K562 (cell line): ENCODE measurements at regions not wholly inside any gene's neighbourhood (a gene's known extent, or its start where the extent isn't known, plus 50 kb on each side); places are given as distances from the start of the nearest gene placed in this dataset.

Source experiments
- ATAC-seq: fragments of 200-7000 bp; cut with Tn5 transposase; 3 replicates; pipeline ENCODE4 v1.9.1; 2020; ENCODE audit warnings: moderate library complexity
- BruUV-seq: library from RNA; stranded (reverse); fragments of 400-500 nt; replicated peaks from 2 replicates; lab custom pipeline; 2021; lab: Mats Ljungman, UMichigan
- CTCF ChIA-PET: fragments of 300-600 bp; formaldehyde crosslinking; extraction: SDS; loops from one replicate; lab custom pipeline; 2021; ENCODE audit warnings: low intra/inter-chr PET ratio; lab: Yijun Ruan, JAX
- POLR2A ChIA-PET: fragments of 300-600, 350-650 bp; sonication (Branson Sonifier 250); formaldehyde crosslinking; extraction: SDS; loops from one replicate; lab custom pipeline; 2021; ENCODE audit warnings: antibody characterized with exemption, inconsistent platforms; lab: Yijun Ruan, JAX
- DNase-seq, 4 experiments: peaks; one replicate each; pipeline versions ENCODE4 v3.0.0 to v3.0.0-alpha.2; 2011 to 2018; ENCODE audit warnings: low spot score in 3 of 4, mixed read lengths in 3 of 4; ENCODE audit errors: extremely low read depth in 1 of 4
- FAIRE-seq: peaks from 2 replicates; lab custom pipeline; 2011; peaks lifted over from hg19 to GRCh38; lab: Jason Lieb, UNC
- H2AFZ ChIP-seq: 2 replicates; pipeline ENCODE4 v1.6.0; 2011; ENCODE audit warnings: low read depth, low read length, control low read depth, inconsistent platforms
- H3K27ac ChIP-seq: fragments of 200-600 bp; 3 replicates; pipeline ENCODE4 v1.8.0; 2011; ENCODE audit warnings: low read depth, mild to moderate bottlenecking, control low read depth, inconsistent platforms, low read length, moderate library complexity, mixed read lengths; ENCODE audit errors: extremely low read depth
- H3K27me3 ChIP-seq, 2 experiments: fragments of 300-600 bp in 1 of 2; 2 replicates in 1 of 2; 3 replicates in 1 of 2; pipeline versions ENCODE4 v1.6.0 to v1.8.0; 2011; ENCODE audit warnings: inconsistent platforms in 2 of 2, low read length in 2 of 2, mild to moderate bottlenecking in 1 of 2, mixed read lengths in 1 of 2, moderate library complexity in 1 of 2; ENCODE audit not compliant: control insufficient read depth in 2 of 2, insufficient read depth in 2 of 2
- H3K36me3 ChIP-seq: fragments of 300-600 bp; 3 replicates; pipeline ENCODE4 v1.8.0; 2011; ENCODE audit warnings: mild to moderate bottlenecking, low read length, inconsistent platforms; ENCODE audit not compliant: control insufficient read depth, insufficient read depth
- H3K4me1 ChIP-seq, 2 experiments: fragments of 200-600 bp in 1 of 2; replicated peaks in 1 of 2; 2 replicates in 1 of 2; 3 replicates in 1 of 2; pipeline versions ENCODE4 v1.5.1 to v1.8.0; 2011; ENCODE audit warnings: inconsistent platforms in 2 of 2, low read length in 2 of 2, mild to moderate bottlenecking in 1 of 2, mixed read lengths in 1 of 2, moderate library complexity in 1 of 2; ENCODE audit not compliant: control insufficient read depth in 2 of 2, insufficient read depth in 2 of 2
- H3K4me2 ChIP-seq: 2 replicates; pipeline ENCODE4 v1.6.1; 2011; ENCODE audit warnings: low read length, control low read depth, inconsistent platforms, mixed read lengths; ENCODE audit not compliant: insufficient read depth
- H3K4me3 ChIP-seq: fragments of 200-600 bp; sonication (generic), shearing (Covaris generic); 2 replicates; pipeline ENCODE4 v1.5.1; 2016; ENCODE audit warnings: control low read depth, inconsistent platforms
- H3K79me2 ChIP-seq: fragments of 200-600 bp; 3 replicates; pipeline ENCODE4 v1.8.0; 2011; ENCODE audit warnings: low read length, inconsistent platforms; ENCODE audit not compliant: control insufficient read depth, insufficient read depth
- H3K9ac ChIP-seq, 2 experiments: 2 replicates each; pipeline versions ENCODE4 v1.6.0 to v1.6.1; 2011; ENCODE audit warnings: low read depth in 2 of 2, low read length in 2 of 2, control low read depth in 1 of 2, inconsistent platforms in 1 of 2, mild to moderate bottlenecking in 1 of 2, mixed read lengths in 1 of 2; ENCODE audit not compliant: insufficient read depth in 1 of 2
- H3K9me1 ChIP-seq: one replicate; pipeline ENCODE4 v1.6.0; 2011; ENCODE audit warnings: inconsistent platforms, mild to moderate bottlenecking, low read length, moderate library complexity; ENCODE audit not compliant: control insufficient read depth, insufficient read depth
- H3K9me3 ChIP-seq: replicated peaks from 2 replicates; pipeline ENCODE4 v1.5.1; 2011; ENCODE audit warnings: low read depth, low read length, inconsistent platforms; ENCODE audit not compliant: control insufficient read depth, insufficient read depth
- H4K20me1 ChIP-seq: replicated peaks from 2 replicates; pipeline ENCODE4 v1.6.1; 2011; ENCODE audit warnings: low read length, inconsistent platforms, mixed read lengths; ENCODE audit not compliant: control insufficient read depth, insufficient read depth
- ARHGAP35 ChIP-seq: fragments of 450-650 bp; IDR thresholded peaks from 2 replicates; pipeline ENCODE4 v1.6.1; 2018; ENCODE audit not compliant: partially characterized antibody
- C11orf30 ChIP-seq: fragments of 450-650 bp; IDR thresholded peaks from 2 replicates; pipeline ENCODE4 v1.6.1; 2016; ENCODE audit warnings: low read depth, mild to moderate bottlenecking
- ETS2 ChIP-seq: IDR thresholded peaks from 2 replicates; pipeline ENCODE4 v1.6.1; 2016; ENCODE audit warnings: borderline replicate concordance, missing genetic modification characterization, mild to moderate bottlenecking, moderate library complexity, missing compliant biosample characterization; ENCODE audit not compliant: poor library complexity, severe bottlenecking
- ETV5 ChIP-seq: sonication (generic); formaldehyde crosslinking; IDR thresholded peaks from 2 replicates; pipeline ENCODE4 v1.4.0; 2020; ENCODE audit warnings: low read depth, mild to moderate bottlenecking, missing genetic modification reagents
- FOXJ2 ChIP-seq: fragments of 200-800 bp; sonication (Bioruptor generic); IDR thresholded peaks from 2 replicates; pipeline ENCODE4 v1.6.1; 2016; ENCODE audit warnings: missing genetic modification characterization, missing compliant biosample characterization
- HCFC1 ChIP-seq: IDR thresholded peaks from 2 replicates; pipeline ENCODE4 v1.6.1; 2012; ENCODE audit warnings: low read depth, low read length, improper control_type of control experiment
- JUN ChIP-seq, 2 experiments: sonication (generic) in 1 of 2; formaldehyde crosslinking in 1 of 2; IDR thresholded peaks; 2 replicates each; pipeline versions ENCODE4 v1.6.1 to v1.8.0; 2012 to 2022; ENCODE audit warnings: borderline replicate concordance in 2 of 2, mild to moderate bottlenecking in 2 of 2, improper control_type of control experiment in 1 of 2, low read depth in 1 of 2, low read length in 1 of 2, missing genetic modification reagents in 1 of 2
- KDM4B ChIP-seq, 2 experiments: fragments of 450-650 bp in 1 of 2; sonication (generic) in 1 of 2; IDR thresholded peaks; 2 replicates each; pipeline ENCODE4 v1.6.1; 2016 to 2017; ENCODE audit warnings: borderline replicate concordance in 2 of 2, antibody characterized with exemption in 1 of 2, low read depth in 1 of 2, mild to moderate bottlenecking in 1 of 2
- NCOA4 ChIP-seq: fragments of 450-650 bp; IDR thresholded peaks from 2 replicates; pipeline ENCODE4 v1.6.1; 2018; ENCODE audit warnings: mild to moderate bottlenecking; ENCODE audit not compliant: partially characterized antibody
- NR2F6 ChIP-seq: fragments of 450-650 bp; formaldehyde crosslinking; IDR thresholded peaks from 2 replicates; pipeline ENCODE4 v1.4.0; 2020; ENCODE audit warnings: mild to moderate bottlenecking
- POLR2H ChIP-seq: IDR thresholded peaks from 2 replicates; pipeline ENCODE4 v1.6.1; 2016; ENCODE audit warnings: missing genetic modification characterization, low read depth, mild to moderate bottlenecking, control low read depth, missing compliant biosample characterization, moderate library complexity
- REST ChIP-seq, 2 experiments: fragments of 450-650 bp; formaldehyde crosslinking in 1 of 2; IDR thresholded peaks; 2 replicates each; pipeline versions ENCODE4 v1.4.0 to v1.6.1; 2014 to 2020; ENCODE audit warnings: mild to moderate bottlenecking in 2 of 2, borderline replicate concordance in 1 of 2, low read depth in 1 of 2
- SMC3 ChIP-seq: conservative IDR thresholded peaks from 2 replicates; pipeline ENCODE4 v1.6.1; 2011; ENCODE audit warnings: low read depth, low read length, improper control_type of control experiment; ENCODE audit not compliant: insufficient read depth
- SRSF3 ChIP-seq: fragments of 200-400 bp; formaldehyde crosslinking; IDR thresholded peaks from 2 replicates; pipeline ENCODE4 v1.6.1; 2016; ENCODE audit warnings: mild to moderate bottlenecking, low read length, moderate library complexity; ENCODE audit not compliant: insufficient read depth
- ZNF174 ChIP-seq: fragments of 250-450 bp; sonication (Bioruptor Pico); IDR thresholded peaks from 2 replicates; pipeline ENCODE4 v1.4.0; 2020; ENCODE audit warnings: mild to moderate bottlenecking
- ZNF217 ChIP-seq: sonication (generic); formaldehyde crosslinking; IDR thresholded peaks from 2 replicates; pipeline ENCODE4 v1.8.0; 2022; ENCODE audit warnings: mild to moderate bottlenecking, missing genetic modification reagents
- WGBS: fragments of 100-300 bp; shearing (Covaris generic); methylation state at CpG from one replicate; pipeline ENCODE4 v1.1.6; 2016; ENCODE audit warnings: low coverage, mixed read lengths; ENCODE audit not compliant: insufficient coverage; ENCODE audit errors: missing lambda C conversion rate; 5-methylcytosine and 5-hydroxymethylcytosine counted together
- in situ Hi-C: fragments of 300-500 bp; cut with MboI; formaldehyde crosslinking; loops from 4 replicates; pipeline ENCODE4 v1.15.0; 2018; ENCODE audit warnings: inconsistent platforms, mixed read lengths
- intact Hi-C: fragments of 100-400 bp; cut with micrococcal nuclease; formaldehyde crosslinking; loops from 2 replicates; pipeline ENCODE4 v1.14.2; 2022

DNA sequence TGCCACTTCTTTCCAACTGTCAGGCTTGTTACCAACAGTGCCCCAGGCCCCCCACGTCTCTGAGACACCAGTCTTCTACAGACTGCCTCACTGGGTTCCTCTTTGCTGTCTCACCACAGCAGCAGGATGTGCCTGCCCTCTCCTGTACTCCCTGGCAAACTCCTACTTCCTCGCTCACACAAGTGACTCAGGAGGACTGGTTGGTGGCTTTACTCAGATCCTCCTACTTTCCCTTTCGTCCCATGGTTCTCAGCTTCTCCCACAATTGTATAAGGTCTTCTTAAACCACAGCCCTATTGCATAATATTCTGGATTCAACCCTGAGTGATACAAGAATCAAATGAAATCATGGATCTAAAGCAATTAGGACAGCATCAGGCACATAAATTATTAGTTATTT lies 246.6 kb upstream of the PROK2 start:
- no peaks in the 10 kb centered on the region; the same call in 1 of the 2 replicates for H3K9me3 ChIP-seq
- ATAC-seq: no peak
- no peak overlapping the region for H3K27ac ChIP-seq
- H3K4me1 ChIP-seq: peaks cover 13 to 29% of the 10 kb centered on the region in 2 experiments
- in situ Hi-C loops (no loop called here), intact Hi-C loops (no loop called here)
- no peak overlapping the region for H2AFZ ChIP-seq
- no TSS peak for BruUV-seq
- H3K79me2 ChIP-seq: no peaks in the 10 kb centered on the region; the same call in 2 of the 3 replicates
- no peaks in the 10 kb centered on the region for H3K36me3 ChIP-seq
- 23% methylated on average over 3 of the region's 3 CpGs for WGBS
- no peak for FAIRE-seq
- peak in 1 of 4 experiments; percentile 24 for DNase-seq
- POLR2A ChIA-PET: interaction anchor here (0.7 to 1.3 kb wide), 2 partner anchors 13 to 74 kb away, joined by 3 to 4 read pairs; no protein-coding TSS in a partner anchor
- H4K20me1 ChIP-seq: no peaks in the 10 kb centered on the region
- CTCF ChIA-PET: no interaction called here
- no peak overlapping the region for H3K4me2 ChIP-seq
- no peaks in the 10 kb centered on the region for H3K27me3 ChIP-seq
- H3K4me3 ChIP-seq: no peak overlapping the region
- H3K9me1 ChIP-seq: no peaks in the 10 kb centered on the region
- no peak overlapping the region for H3K9ac ChIP-seq
- TF ChIP-seq ETS2 (tag) (no peak), REST (IDR thresholded peaks at IDR 0.05; ENCODE audit: borderline replicate concordance) (peak; percentile 41; the same call in 1 of the 2 replicates), REST (CRISPR knock-in tag; IDR thresholded peaks at IDR 0.05; ENCODE audit: low read depth) (no peak), C11orf30 (no peak), ETV5 (CRISPR knock-in tag) (no peak), ZNF174 (CRISPR knock-in tag) (no peak), NR2F6 (no peak), NCOA4 (no peak), JUN (IDR thresholded peaks at IDR 0.05; ENCODE audit: borderline replicate concordance, low read depth, low read length) (no peak), JUN (CRISPR knock-in tag; IDR thresholded peaks at IDR 0.05; ENCODE audit: borderline replicate concordance) (no peak), SRSF3 (no peak), HCFC1 (no peak), ZNF217 (CRISPR knock-in tag) (no peak), KDM4B (IDR thresholded peaks at IDR 0.05; ENCODE audit: borderline replicate concordance in 2 of 2, low read depth in 1 of 2) (no peak), FOXJ2 (tag) (no peak), POLR2H (no peak), SMC3 (no peak), ARHGAP35 (no peak)
